ENCODE measurements at regions not wholly inside any gene's neighbourhood (a gene's known extent, or its start where the extent isn't known, plus 50 kb on each side); places are given as distances from the start of the nearest gene placed in this dataset.

DNA sequence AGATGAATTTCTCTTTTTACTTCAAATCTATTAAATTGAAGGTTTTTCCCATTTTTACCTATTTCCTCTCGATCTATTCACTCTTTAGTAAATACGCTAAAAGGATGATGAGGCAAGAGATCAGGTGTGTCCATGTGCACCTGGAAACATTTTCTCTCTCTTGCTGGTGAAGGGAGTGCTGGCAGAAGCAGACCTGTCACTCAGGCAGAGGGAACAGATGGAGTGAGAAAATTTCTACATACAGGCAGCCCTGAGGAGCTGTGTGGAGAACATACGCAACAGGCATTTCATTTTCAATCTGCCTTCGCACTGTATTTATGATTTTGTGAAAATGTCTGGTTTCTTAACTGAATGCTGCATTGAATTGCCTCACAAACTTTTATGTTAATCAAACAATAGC, 249.5 kb downstream of the GPM6A start:
- TF ChIP-seq, protein P1, sequence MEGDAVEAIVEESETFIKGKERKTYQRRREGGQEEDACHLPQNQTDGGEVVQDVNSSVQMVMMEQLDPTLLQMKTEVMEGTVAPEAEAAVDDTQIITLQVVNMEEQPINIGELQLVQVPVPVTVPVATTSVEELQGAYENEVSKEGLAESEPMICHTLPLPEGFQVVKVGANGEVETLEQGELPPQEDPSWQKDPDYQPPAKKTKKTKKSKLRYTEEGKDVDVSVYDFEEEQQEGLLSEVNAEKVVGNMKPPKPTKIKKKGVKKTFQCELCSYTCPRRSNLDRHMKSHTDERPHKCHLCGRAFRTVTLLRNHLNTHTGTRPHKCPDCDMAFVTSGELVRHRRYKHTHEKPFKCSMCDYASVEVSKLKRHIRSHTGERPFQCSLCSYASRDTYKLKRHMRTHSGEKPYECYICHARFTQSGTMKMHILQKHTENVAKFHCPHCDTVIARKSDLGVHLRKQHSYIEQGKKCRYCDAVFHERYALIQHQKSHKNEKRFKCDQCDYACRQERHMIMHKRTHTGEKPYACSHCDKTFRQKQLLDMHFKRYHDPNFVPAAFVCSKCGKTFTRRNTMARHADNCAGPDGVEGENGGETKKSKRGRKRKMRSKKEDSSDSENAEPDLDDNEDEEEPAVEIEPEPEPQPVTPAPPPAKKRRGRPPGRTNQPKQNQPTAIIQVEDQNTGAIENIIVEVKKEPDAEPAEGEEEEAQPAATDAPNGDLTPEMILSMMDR (IDR thresholded peaks at IDR 0.05; ENCODE audit: insufficient read depth, low read depth, low read length): no peak
- TF ChIP-seq EZH2 (IDR thresholded peaks at IDR 0.05; ENCODE audit: insufficient read depth, low read length): no peak
